ENCODE measurements at regions not wholly inside any gene's neighbourhood (a gene's known extent, or its start where the extent isn't known, plus 50 kb on each side); places are given as distances from the start of the nearest gene placed in this dataset.

DNA sequence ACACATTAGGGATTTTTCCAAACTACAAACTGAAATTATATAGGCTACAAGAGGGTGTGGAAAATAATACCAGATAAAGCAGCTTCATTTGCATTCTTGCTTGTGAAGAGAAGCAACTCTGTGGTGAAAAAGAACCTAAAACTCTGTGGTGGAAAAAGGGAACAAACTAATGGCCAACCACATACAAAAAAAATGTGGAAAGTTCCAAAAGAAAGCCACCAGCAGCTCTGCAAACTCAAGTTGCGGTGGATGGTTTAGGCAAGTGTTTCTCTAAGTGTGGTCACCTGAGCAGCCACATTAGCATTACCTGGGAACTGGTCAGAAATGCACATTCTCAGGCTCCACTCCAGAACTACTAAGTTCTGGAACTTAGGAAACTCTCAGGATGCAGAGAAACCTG lies 586.4 kb downstream of the ACTL7B start:
- FAIRE-seq (no peak), DNase-seq (ENCODE audit: low read depth, low spot score) (no peak)
- Histone ChIP-seq H3K79me2 (ENCODE audit: control insufficient read depth, insufficient read depth, low read length) (no peaks in the 10 kb centered on the region), H3K27ac (ENCODE audit: insufficient read depth, low read depth, low read length) (no peak overlapping the region), H3K36me3 (ENCODE audit: control insufficient read depth in 2 of 2, extremely low read depth in 1 of 2, insufficient read depth in 2 of 2, low read length in 2 of 2) (no peaks in the 10 kb centered on the region), H3K4me1 (ENCODE audit: control insufficient read depth, extremely low read depth, insufficient read depth, low read length) (no peaks in the 10 kb centered on the region), H3K9me1 (replicated peaks; ENCODE audit: control insufficient read depth, extremely low read depth, insufficient read depth, low read length) (no peaks in the 10 kb centered on the region), H3K4me3 (replicated peaks in 1 of 3; ENCODE audit: insufficient read depth in 1 of 3, low read depth in 1 of 3, low read length in 3 of 3) (no peak overlapping the region), H4K20me1 (replicated peaks; ENCODE audit: control insufficient read depth, extremely low read depth, insufficient read depth, low read length) (no peaks in the 10 kb centered on the region), H3K4me2 (ENCODE audit: insufficient read depth, low read length) (no peak overlapping the region), H3K27me3 (ENCODE audit: control insufficient read depth in 2 of 2, insufficient read depth in 2 of 2, low read length in 2 of 2) (no peaks in the 10 kb centered on the region), H2AFZ (ENCODE audit: low read depth, low read length) (no peak overlapping the region), H3K9ac (replicated peaks; ENCODE audit: extremely low read depth, insufficient read depth, low read length) (no peak overlapping the region), H3K9me3 (replicated peaks; ENCODE audit: control insufficient read depth, insufficient read depth, low read length) (no peaks in the 10 kb centered on the region)
- intact Hi-C loops (cut with micrococcal nuclease) = no loop called here
- POLR2A ChIA-PET = no interaction called here
- dilution Hi-C loops (cut with MboI; ENCODE audit: extremely low pct_ligation_motif_present, low sequenced_read_pairs) = no loop called here
- CTCF ChIA-PET = interaction anchor here (0.8 to 1.6 kb wide), 3 partner anchors 13 to 804 kb away, joined by 3 to 4 read pairs (median 3); no protein-coding TSS in a partner anchor
- no TSS peak for BruUV-seq (replicated peaks)
- no peak for TF ChIP-seq FOS (IDR thresholded peaks at IDR 0.05; ENCODE audit: borderline replicate concordance, insufficient read depth, low read length)
- TF ChIP-seq, protein P1, sequence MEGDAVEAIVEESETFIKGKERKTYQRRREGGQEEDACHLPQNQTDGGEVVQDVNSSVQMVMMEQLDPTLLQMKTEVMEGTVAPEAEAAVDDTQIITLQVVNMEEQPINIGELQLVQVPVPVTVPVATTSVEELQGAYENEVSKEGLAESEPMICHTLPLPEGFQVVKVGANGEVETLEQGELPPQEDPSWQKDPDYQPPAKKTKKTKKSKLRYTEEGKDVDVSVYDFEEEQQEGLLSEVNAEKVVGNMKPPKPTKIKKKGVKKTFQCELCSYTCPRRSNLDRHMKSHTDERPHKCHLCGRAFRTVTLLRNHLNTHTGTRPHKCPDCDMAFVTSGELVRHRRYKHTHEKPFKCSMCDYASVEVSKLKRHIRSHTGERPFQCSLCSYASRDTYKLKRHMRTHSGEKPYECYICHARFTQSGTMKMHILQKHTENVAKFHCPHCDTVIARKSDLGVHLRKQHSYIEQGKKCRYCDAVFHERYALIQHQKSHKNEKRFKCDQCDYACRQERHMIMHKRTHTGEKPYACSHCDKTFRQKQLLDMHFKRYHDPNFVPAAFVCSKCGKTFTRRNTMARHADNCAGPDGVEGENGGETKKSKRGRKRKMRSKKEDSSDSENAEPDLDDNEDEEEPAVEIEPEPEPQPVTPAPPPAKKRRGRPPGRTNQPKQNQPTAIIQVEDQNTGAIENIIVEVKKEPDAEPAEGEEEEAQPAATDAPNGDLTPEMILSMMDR (IDR thresholded peaks at IDR 0.05; ENCODE audit: extremely low read depth in 1 of 2, insufficient read depth in 1 of 2, low read depth in 1 of 2, low read length in 2 of 2) = no peak
- no peak for TF ChIP-seq POLR2A (IDR thresholded peaks at IDR 0.05; ENCODE audit: low read depth, low read length)
- TF ChIP-seq EZH2 (IDR thresholded peaks at IDR 0.05; ENCODE audit: borderline replicate concordance, low read depth, low read length, severe bottlenecking) = no peak
- no peak for TF ChIP-seq GATA2 (IDR thresholded peaks at IDR 0.05; ENCODE audit: insufficient read depth, insufficient read length, low read depth, low read length)
- TF ChIP-seq, protein P2, sequence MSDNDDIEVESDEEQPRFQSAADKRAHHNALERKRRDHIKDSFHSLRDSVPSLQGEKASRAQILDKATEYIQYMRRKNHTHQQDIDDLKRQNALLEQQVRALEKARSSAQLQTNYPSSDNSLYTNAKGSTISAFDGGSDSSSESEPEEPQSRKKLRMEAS (IDR thresholded peaks at IDR 0.05; ENCODE audit: insufficient read depth, insufficient read length) = no peak
- TF ChIP-seq JUN (IDR thresholded peaks at IDR 0.05; ENCODE audit: borderline replicate concordance, insufficient read depth, insufficient read length, low read depth) = no peak
- TF ChIP-seq MYC (IDR thresholded peaks at IDR 0.05; ENCODE audit: low read depth, low read length) = no peak
- TF ChIP-seq POLR2AphosphoS5 (IDR thresholded peaks at IDR 0.05; ENCODE audit: insufficient read depth, low read depth, low read length) = no peak

Data from endothelial cell of umbilical vein (primary cell).